Right atrium auricular region (tissue), 2 donors: ENCODE measurements at regions not wholly inside any gene's neighbourhood (a gene's known extent, or its start where the extent isn't known, plus 50 kb on each side); places are given as distances from the start of the nearest gene placed in this dataset.

ENCODE experiments used
- DNase-seq: peaks from one replicate; pipeline ENCODE4 v3.0.0-alpha.2; 2019; ENCODE audit warnings: low spot score
- H3K27ac ChIP-seq, 2 donors: fragments of 200-600 bp; sonication (generic); 1 replicate in 1 of 2; 2 replicates in 1 of 2; pipeline ENCODE4 v1.5.1; 2016 to 2019
- H3K27me3 ChIP-seq, 2 donors: fragments of 200-600 bp; sonication (generic); one replicate each; pipeline versions ENCODE4 v1.5.1 to v1.6.0; 2017 to 2019
- H3K36me3 ChIP-seq: fragments of 200-600 bp; sonication (generic); one replicate; pipeline ENCODE4 v1.5.1; 2016
- H3K4me1 ChIP-seq, 2 donors: fragments of 200-600 bp; sonication (generic); one replicate each; pipeline versions ENCODE4 v1.5.1 to v1.6.0; 2017 to 2019
- H3K4me3 ChIP-seq, 2 donors: fragments of 200-600 bp; sonication (generic); 1 replicate in 1 of 2; 2 replicates in 1 of 2; pipeline ENCODE4 v1.5.1; 2017 to 2019; ENCODE audit warnings: mild to moderate bottlenecking in 1 of 2, moderate library complexity in 1 of 2
- H3K9me3 ChIP-seq, 2 donors: fragments of 200-600 bp; sonication (generic); one replicate each; pipeline ENCODE4 v1.5.1; 2019
- CTCF ChIP-seq, 2 donors: fragments of 200-600 bp; sonication (generic); IDR thresholded peaks; one replicate each; pipeline ENCODE4 v1.5.1; 2019; ENCODE audit warnings: antibody characterized with exemption in 2 of 2

- Histone ChIP-seq H3K27me3 (no peaks in the 10 kb centered on the region), H3K27ac (no peak overlapping the region), H3K9me3 (no peaks in the 10 kb centered on the region), H3K4me1 (peaks cover 0 to 3% of the 10 kb centered on the region in 2 donors), H3K36me3 (no peaks in the 10 kb centered on the region), H3K4me3 (no peak overlapping the region)
- TF ChIP-seq CTCF (IDR thresholded peaks at IDR 0.05), result no peak
- DNase-seq, result no peak
Observed at GRCh38 chr4:138887341-138887740, 128.2 kb upstream of the NOCT start.

- TF ChIP-seq CTCF (IDR thresholded peaks at IDR 0.05), result no peak
- Histone ChIP-seq H3K27ac (no peak overlapping the region), H3K4me3 (no peak overlapping the region), H3K9me3 (no peaks in the 10 kb centered on the region), H3K4me1 (no peaks in the 10 kb centered on the region), H3K27me3 (no peaks in the 10 kb centered on the region), H3K36me3 (no peaks in the 10 kb centered on the region)
- DNase-seq, result no peak
Observed at GRCh38 chr4:138879757-138880156, 135.8 kb upstream of the NOCT start.

GRCh38 chr4:138875891-138876608 is 139.5 kb upstream of the NOCT start:
- no peak for DNase-seq
- Histone ChIP-seq H3K27ac (no peak overlapping the region), H3K27me3 (no peaks in the 10 kb centered on the region), H3K36me3 (no peaks in the 10 kb centered on the region), H3K4me1 (peaks cover 0 to 4% of the 10 kb centered on the region in 2 donors), H3K4me3 (no peak overlapping the region), H3K9me3 (no peaks in the 10 kb centered on the region)
- no peak for TF ChIP-seq CTCF (IDR thresholded peaks at IDR 0.05)

GRCh38 chr4:138871555-138871875 is 144.1 kb upstream of the NOCT start:
- H3K36me3 ChIP-seq, result no peaks in the 10 kb centered on the region
- H3K9me3 ChIP-seq, result no peaks in the 10 kb centered on the region
- H3K27me3 ChIP-seq, result no peaks in the 10 kb centered on the region
- DNase-seq, result no peak
- H3K27ac ChIP-seq, result no peak overlapping the region
- H3K4me1 ChIP-seq, result peaks cover 0 to 18% of the 10 kb centered on the region in 2 donors
- H3K4me3 ChIP-seq, result no peak overlapping the region
- no peak for TF ChIP-seq CTCF (IDR thresholded peaks at IDR 0.05)

- no peaks in the 10 kb centered on the region for H3K9me3 ChIP-seq
- peaks cover 0 to 23% of the 10 kb centered on the region in 2 donors for H3K4me1 ChIP-seq
- H3K4me3 ChIP-seq, result no peak overlapping the region
- peak; percentile 74 for DNase-seq
- no peaks in the 10 kb centered on the region for H3K36me3 ChIP-seq
- no peaks in the 10 kb centered on the region for H3K27me3 ChIP-seq
- TF ChIP-seq CTCF (IDR thresholded peaks at IDR 0.05), result peak; percentile 80 to 88
- no peak overlapping the region for H3K27ac ChIP-seq
Observed at GRCh38 chr4:138870737-138871554, 144.6 kb upstream of the NOCT start.
